CD4-positive, alpha-beta T cell treated with Interleukin-17A for 1 hour (primary cell): ENCODE measurements at regions not wholly inside any gene's neighbourhood (a gene's known extent, or its start where the extent isn't known, plus 50 kb on each side); places are given as distances from the start of the nearest gene placed in this dataset.
"Not testable (repeated sequence)": the region's sequence is repeated elsewhere in the genome, so short reads cannot be mapped to it uniquely, and the experiment has no call there.

Source experiments
- DNase-seq: peaks from one replicate; pipeline ENCODE4 v3.0.0-alpha.2; 2020

DNA sequence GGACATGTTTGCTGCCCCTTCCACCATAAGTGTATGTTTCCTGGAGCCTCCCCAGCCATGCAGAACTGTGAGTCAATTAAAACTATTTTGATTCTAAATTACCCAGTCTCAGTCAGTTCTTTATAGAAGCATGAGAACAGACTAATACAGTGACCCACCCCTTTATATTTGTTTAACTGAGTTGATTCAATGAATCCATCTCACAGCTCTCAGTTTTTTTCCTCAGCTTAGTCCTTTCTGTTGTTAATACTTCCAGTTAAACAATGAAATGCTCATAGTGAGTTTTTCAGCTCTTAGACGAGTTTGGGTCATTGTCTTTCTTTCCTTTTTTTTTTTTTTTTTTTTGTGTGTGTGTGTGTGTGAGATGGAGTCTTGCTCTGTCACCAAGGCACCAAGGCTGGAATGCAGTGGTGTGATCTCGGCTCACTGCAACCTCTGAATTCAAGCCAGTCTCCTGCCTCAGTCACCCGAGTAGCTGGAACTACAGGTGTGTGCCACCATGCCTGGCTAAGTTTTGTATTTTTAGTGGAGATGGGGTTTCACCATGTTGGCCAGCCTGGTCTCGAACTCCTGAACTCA lies 627.4 kb downstream of the SPATA31A7 start:
- DNase-seq, result not testable (repeated sequence)

- DNase-seq, result peak; percentile 93
Observed at GRCh38 chr9:61853624-61854259, 663.9 kb downstream of the SPATA31A7 start.

DNA sequence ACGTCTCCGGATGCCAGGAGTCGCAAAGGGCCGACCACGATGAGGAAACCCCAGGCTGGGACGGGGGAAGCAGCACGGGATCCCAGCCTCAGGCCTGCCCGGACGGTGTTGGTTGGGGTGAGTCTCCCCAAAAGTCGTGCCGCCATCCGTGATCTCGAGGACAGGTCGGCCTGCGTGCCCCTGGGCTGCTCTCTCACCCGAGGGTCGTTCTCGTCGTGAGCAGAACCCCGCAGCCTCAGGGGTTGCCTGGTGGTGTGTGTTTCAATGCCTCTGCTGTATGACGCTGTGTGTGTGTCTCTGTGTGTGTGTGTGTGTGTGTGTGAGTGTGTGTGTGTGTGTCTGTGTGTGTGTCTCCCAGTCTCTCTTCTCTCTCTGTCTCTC lies 664.4 kb downstream of the SPATA31A7 start:
- peak; percentile 13 for DNase-seq

DNA sequence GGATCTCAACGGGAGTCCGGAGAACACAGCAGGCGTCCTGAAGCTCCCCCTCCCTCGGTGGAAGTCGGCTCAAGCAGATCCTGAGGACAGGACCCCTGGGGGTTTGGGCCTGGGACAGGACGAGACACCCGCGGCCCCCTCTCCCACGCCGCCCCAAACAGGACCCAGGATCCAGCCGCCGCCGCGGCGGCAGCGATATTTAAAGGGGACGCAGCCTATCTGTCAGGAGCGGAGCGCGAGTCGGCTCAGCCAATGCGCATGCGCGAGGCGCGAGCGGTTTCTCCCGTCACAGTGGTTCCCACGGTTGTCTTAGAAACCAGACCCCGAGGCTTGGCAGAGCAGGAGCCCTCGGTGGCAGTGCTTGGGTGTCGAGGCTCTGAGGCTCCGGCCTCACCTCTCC lies 666.4 kb downstream of the SPATA31A7 start:
- not testable (repeated sequence) for DNase-seq

GRCh38 chr9:61856858-61857453 lies 667.1 kb downstream of the SPATA31A7 start:
- not testable (repeated sequence) for DNase-seq

DNA sequence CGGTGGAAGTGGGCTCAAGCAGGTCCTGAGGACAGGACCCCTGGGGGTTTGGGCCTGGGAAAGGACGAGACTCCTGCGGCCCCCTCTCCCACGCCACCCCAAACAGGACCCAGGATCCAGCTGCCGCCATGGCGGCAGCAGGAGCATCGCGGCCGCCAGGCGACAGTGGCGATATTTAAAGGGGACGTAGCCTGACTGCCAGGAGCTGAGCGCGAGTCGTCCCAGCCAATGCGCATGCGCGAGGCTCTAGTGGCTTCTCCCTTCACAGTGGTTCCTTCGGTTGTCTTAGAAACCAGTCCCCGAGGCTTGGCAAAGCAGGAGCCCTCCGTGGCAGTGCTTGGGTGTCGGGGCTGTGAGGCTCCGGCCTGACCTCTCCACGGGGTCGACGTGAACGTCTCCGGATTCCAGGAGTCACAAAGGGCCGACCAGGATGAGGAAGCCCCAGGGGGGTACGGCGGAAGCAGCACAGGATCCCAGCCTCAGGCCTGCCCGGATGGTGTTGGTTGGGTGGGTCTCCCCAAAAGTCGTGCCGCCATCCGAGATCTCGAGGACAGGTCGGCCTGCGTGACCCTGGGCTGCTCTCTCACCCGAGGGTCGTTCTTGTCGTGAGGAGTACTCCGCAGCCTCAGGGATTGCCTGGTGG lies 668.0 kb downstream of the SPATA31A7 start:
- not testable (repeated sequence) for DNase-seq

DNA sequence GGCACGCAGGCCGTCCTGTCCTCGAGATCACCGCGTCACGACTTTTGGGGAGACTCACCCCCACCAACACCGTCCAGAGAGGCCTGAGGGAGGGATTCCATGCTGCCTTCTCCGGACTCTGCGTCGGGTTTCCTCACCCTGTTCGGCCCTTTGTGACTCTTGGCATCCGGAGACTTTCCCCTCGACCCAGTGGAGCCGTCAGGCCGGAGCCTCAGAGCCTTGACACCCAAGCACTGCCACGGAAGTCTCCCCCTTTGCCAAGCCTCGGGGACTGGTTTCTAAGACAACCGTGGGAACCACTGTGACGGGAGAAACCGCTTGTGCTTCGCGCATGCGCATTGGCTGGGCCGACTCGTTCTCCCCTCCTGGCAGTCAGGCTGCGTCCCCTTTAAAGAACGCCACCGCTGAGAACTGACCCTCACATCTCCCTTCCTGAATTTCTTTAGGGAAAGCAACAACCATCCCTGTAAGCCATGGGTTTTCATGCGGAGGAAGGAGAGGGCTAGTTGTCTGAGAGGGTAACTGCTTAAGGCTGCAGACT lies 672.7 kb downstream of the SPATA31A7 start:
- DNase-seq, result peak; percentile 77

- not testable (repeated sequence) for DNase-seq
Observed at GRCh38 chr9:61864463-61864862, 674.6 kb downstream of the SPATA31A7 start.

GRCh38 chr9:61868965-61869364 lies 679.1 kb downstream of the SPATA31A7 start:
- DNase-seq, result not testable (repeated sequence)

DNA sequence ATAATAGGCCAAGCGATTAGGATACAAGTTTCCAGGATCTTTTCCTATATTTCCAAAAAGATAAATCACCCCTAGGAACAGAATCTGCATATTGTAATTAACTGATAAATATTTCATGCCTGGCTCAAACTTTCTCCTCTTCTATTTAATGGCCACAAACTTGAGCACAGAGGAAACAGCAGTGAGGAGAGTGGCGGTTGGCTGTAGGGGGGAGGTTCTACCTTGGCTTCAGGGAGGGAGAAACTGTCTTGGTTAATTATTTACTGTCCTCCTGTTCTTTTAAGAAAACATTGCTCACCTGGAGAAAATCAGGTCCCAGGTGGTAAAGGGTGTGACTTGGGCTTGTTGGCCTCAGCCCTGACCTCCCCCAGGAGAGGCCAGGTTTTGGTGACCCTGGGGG lies 682.5 kb downstream of the SPATA31A7 start:
- DNase-seq, result not testable (repeated sequence)
